Spinal cord (tissue), 9 donors: ENCODE measurements at regions not wholly inside any gene's neighbourhood (a gene's known extent, or its start where the extent isn't known, plus 50 kb on each side); places are given as distances from the start of the nearest gene placed in this dataset.
"Not testable (repeated sequence)": the region's sequence is repeated elsewhere in the genome, so short reads cannot be mapped to it uniquely, and the experiment has no call there.

Source experiments
- DNase-seq, 6 donors: peaks; one replicate each; pipeline versions ENCODE4 v3.0.0 to v3.0.0-alpha.2; 2013 to 2015; ENCODE audit warnings: low spot score in 6 of 6, low read depth in 4 of 6
- H3K27ac ChIP-seq: one replicate; pipeline ENCODE4 v1.5.1; 2013; ENCODE audit warnings: low read depth, low read length, control low read depth
- H3K27me3 ChIP-seq: one replicate; pipeline ENCODE4 v1.6.1; 2013; ENCODE audit warnings: low read length; ENCODE audit not compliant: control insufficient read depth, insufficient read depth
- H3K36me3 ChIP-seq: one replicate; pipeline ENCODE4 v1.6.1; 2013; ENCODE audit warnings: low read length; ENCODE audit not compliant: control insufficient read depth, insufficient read depth
- H3K4me1 ChIP-seq: one replicate; pipeline ENCODE4 v1.6.1; 2013; ENCODE audit warnings: low read length; ENCODE audit not compliant: control insufficient read depth, insufficient read depth
- H3K4me3 ChIP-seq: one replicate; pipeline ENCODE4 v1.5.1; 2013; ENCODE audit warnings: low read depth, low read length, control low read depth
- H3K9me3 ChIP-seq: one replicate; pipeline ENCODE4 v1.6.1; 2013; ENCODE audit warnings: low read length; ENCODE audit not compliant: control insufficient read depth, insufficient read depth
- WGBS: methylation state at CpG from one replicate; pipeline ENCODE4 v1.1.5; 2013; ENCODE audit warnings: missing lambda C conversion rate; ENCODE audit not compliant: insufficient coverage; 5-methylcytosine and 5-hydroxymethylcytosine counted together
- donor health status: healthy.

DNA sequence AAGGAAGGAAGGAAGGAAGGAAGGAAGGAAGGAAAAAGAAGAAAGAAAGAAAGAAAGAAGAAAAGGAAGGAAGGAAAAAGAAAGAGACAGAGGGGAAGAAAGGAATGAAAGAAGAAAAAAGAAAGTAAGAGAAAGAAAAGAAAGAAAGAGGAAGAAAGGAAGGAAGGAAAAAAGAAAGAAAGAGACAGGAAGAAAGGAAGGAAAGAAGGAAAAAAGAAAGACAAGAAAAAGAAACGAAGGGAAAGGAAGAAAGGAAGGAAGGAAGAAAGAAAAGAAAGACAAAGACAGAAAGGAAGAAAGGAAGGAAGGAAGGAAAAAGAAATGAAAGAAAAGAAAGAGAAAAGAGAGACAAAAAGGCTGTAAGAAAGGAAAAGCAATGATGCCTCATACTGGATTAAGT, 101.1 kb upstream of the PPP2R3B start:
- H3K36me3 ChIP-seq: no peaks in the 10 kb centered on the region
- no peaks in the 10 kb centered on the region for H3K4me1 ChIP-seq
- no peak overlapping the region for H3K27ac ChIP-seq
- H3K27me3 ChIP-seq: peaks cover 2% of the 10 kb centered on the region
- DNase-seq: no peak
- peaks cover 4% of the 10 kb centered on the region for H3K9me3 ChIP-seq
- H3K4me3 ChIP-seq: no peak overlapping the region
- 82% methylated on average over 1 of the region's 1 CpG for WGBS

GRCh38 chrX:489820-490219, 103.1 kb upstream of the PPP2R3B start:
- Histone ChIP-seq H3K27me3 (no peaks in the 10 kb centered on the region), H3K4me1 (no peaks in the 10 kb centered on the region), H3K4me3 (no peak overlapping the region), H3K27ac (no peak overlapping the region), H3K36me3 (no peaks in the 10 kb centered on the region), H3K9me3 (peaks cover 4% of the 10 kb centered on the region)
- DNase-seq: no peak
- 83% methylated on average over 12 of the region's 12 CpGs for WGBS

GRCh38 chrX:497186-498014, 110.7 kb upstream of the PPP2R3B start:
- Histone ChIP-seq H3K4me1 (peaks cover 8% of the 10 kb centered on the region), H3K27ac (no peak overlapping the region), H3K4me3 (no peak overlapping the region), H3K27me3 (peaks cover 24% of the 10 kb centered on the region), H3K9me3 (no peaks in the 10 kb centered on the region), H3K36me3 (no peaks in the 10 kb centered on the region)
- 55% methylated on average over 32 of the region's 39 CpGs for WGBS
- DNase-seq: no peak

DNA sequence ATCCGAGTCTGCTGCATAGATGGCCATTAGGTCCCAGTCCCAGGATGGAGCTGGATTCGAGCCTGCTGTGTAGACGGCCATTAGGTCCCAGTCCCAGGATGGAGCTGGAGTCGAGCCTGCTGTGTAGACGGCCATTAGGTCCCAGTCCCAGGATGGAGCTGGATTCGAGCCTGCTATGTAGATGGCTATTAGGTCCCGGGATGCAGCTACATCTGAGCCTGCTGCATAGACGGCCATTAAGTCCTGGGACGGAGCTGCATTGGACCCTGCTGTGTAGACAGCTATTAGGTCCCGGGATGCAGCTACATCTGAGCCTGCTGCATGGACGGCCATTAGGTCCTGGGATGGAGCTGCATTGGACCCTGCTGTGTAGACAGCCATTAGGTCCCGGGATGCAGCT, 112.2 kb upstream of the PPP2R3B start:
- WGBS: 83% methylated on average over 12 of the region's 12 CpGs
- peaks cover 24% of the 10 kb centered on the region for H3K27me3 ChIP-seq
- H3K9me3 ChIP-seq, H3K36me3 ChIP-seq, DNase-seq, H3K27ac ChIP-seq, H3K4me1 ChIP-seq, H3K4me3 ChIP-seq: not testable (repeated sequence)

GRCh38 chrX:499870-500364, 113.2 kb upstream of the PPP2R3B start:
- peak in 2 of 6 donors; percentile 31 to 60 for DNase-seq

GRCh38 chrX:500481-501010, 113.8 kb upstream of the PPP2R3B start:
- Histone ChIP-seq H3K27ac (no peak overlapping the region), H3K4me3 (no peak overlapping the region), H3K9me3 (no peaks in the 10 kb centered on the region), H3K36me3 (no peaks in the 10 kb centered on the region), H3K27me3 (peaks cover 24% of the 10 kb centered on the region), H3K4me1 (peaks cover 8% of the 10 kb centered on the region)
- DNase-seq: no peak
- 79% methylated on average over 31 of the region's 31 CpGs for WGBS

More at GRCh38 chrX:499870-500364, 113.2 kb upstream of the PPP2R3B start:
- Histone ChIP-seq H3K27me3 (peaks cover 24% of the 10 kb centered on the region), H3K36me3 (no peaks in the 10 kb centered on the region), H3K4me1 (peaks cover 8% of the 10 kb centered on the region), H3K9me3 (no peaks in the 10 kb centered on the region), H3K4me3 (no peak overlapping the region), H3K27ac (no peak overlapping the region)
- 4% methylated on average over 20 of the region's 21 CpGs for WGBS

GRCh38 chrX:506341-506740, 119.6 kb upstream of the PPP2R3B start:
- Histone ChIP-seq H3K4me1 (no peaks in the 10 kb centered on the region), H3K36me3 (no peaks in the 10 kb centered on the region), H3K27ac (no peak overlapping the region), H3K27me3 (no peaks in the 10 kb centered on the region), H3K9me3 (no peaks in the 10 kb centered on the region), H3K4me3 (no peak overlapping the region)
- no peak for DNase-seq
- WGBS: 29% methylated on average over 3 of the region's 8 CpGs

GRCh38 chrX:508163-508562, 121.5 kb upstream of the PPP2R3B start:
- DNase-seq: no peak
- Histone ChIP-seq H3K27ac (no peak overlapping the region), H3K27me3 (no peaks in the 10 kb centered on the region), H3K4me1 (no peaks in the 10 kb centered on the region), H3K4me3 (no peak overlapping the region), H3K36me3 (no peaks in the 10 kb centered on the region), H3K9me3 (no peaks in the 10 kb centered on the region)
- 83% methylated on average over 7 of the region's 8 CpGs for WGBS

DNA sequence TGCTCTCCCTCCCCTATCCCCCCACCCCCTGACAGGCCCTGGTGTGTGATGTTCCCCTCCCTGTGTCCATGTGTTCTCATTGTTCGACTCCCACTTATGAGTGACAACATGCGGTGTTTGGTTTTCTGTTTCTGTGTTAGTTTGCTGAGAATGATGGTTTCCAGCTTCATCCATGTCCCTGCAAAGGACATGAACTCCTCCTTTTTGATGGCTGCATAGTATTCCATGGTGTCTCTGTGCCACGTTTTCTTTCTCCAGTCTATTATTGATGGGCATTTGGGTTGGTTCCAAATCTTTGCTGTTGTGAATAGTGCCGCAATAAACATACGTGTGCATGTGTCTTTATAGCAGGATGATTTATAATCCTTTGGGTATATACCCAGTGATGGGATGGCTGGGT, 121.8 kb upstream of the SHOX start:
- not testable (repeated sequence) for H3K4me1 ChIP-seq, H3K9me3 ChIP-seq, DNase-seq, H3K36me3 ChIP-seq, H3K27ac ChIP-seq, H3K27me3 ChIP-seq, H3K4me3 ChIP-seq
- WGBS: 56% methylated on average over 1 of the region's 5 CpGs

- not testable (repeated sequence) for H3K27me3 ChIP-seq, H3K27ac ChIP-seq, H3K4me1 ChIP-seq, H3K36me3 ChIP-seq, H3K9me3 ChIP-seq, H3K4me3 ChIP-seq, DNase-seq
- WGBS: no CpG with 5 or more reads among the region's 4 CpGs
Measured at GRCh38 chrX:511089-511488, 119.5 kb upstream of the SHOX start.
